ENCODE measurements at regions not wholly inside any gene's neighbourhood (a gene's known extent, or its start where the extent isn't known, plus 50 kb on each side); places are given as distances from the start of the nearest gene placed in this dataset.
"Not testable (repeated sequence)": the region's sequence is repeated elsewhere in the genome, so short reads cannot be mapped to it uniquely, and the experiment has no call there.

DNA sequence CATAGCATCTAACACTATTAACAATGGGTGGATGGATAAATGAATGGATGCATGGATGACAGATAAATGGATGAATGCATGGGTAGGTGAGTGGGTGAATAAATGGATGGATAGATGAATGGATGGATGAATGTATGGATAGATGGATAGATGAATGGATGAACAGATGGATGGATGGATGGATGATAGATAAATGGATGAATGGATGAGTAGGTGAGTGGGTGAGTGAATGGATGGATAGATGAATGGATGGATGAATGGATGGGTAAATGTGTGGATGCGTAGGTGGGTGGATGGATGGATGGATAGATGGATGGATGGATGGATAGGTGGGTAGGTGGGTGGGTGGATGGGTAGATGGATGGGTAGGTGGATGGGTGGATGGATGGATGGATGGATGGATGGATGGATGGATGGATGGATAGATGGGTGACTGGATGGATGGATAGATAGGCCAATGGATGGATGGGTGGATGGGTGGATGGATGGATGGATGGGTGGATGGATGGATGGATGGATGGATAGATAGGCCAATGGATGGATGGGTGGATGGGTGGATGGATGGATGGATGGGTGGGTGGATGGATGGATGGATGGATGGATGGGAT, 260.6 kb upstream of the ZNF507 start:
- TF ChIP-seq, protein P1, sequence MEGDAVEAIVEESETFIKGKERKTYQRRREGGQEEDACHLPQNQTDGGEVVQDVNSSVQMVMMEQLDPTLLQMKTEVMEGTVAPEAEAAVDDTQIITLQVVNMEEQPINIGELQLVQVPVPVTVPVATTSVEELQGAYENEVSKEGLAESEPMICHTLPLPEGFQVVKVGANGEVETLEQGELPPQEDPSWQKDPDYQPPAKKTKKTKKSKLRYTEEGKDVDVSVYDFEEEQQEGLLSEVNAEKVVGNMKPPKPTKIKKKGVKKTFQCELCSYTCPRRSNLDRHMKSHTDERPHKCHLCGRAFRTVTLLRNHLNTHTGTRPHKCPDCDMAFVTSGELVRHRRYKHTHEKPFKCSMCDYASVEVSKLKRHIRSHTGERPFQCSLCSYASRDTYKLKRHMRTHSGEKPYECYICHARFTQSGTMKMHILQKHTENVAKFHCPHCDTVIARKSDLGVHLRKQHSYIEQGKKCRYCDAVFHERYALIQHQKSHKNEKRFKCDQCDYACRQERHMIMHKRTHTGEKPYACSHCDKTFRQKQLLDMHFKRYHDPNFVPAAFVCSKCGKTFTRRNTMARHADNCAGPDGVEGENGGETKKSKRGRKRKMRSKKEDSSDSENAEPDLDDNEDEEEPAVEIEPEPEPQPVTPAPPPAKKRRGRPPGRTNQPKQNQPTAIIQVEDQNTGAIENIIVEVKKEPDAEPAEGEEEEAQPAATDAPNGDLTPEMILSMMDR (IDR thresholded peaks at IDR 0.05) = not testable (repeated sequence)
- TF ChIP-seq POLR2A, EP300, POLR2AphosphoS5 (IDR thresholded peaks at IDR 0.05): not testable (repeated sequence)

Data from upper lobe of left lung (tissue), 4 donors.